GM12878 (cell line): ENCODE measurements at regions not wholly inside any gene's neighbourhood (a gene's known extent, or its start where the extent isn't known, plus 50 kb on each side); places are given as distances from the start of the nearest gene placed in this dataset.

ENCODE experiments used
- ATAC-seq: fragments of 200-7000 bp; cut with Tn5 transposase; 3 replicates; pipeline ENCODE4 v1.9.1; 2020; ENCODE audit warnings: mild to moderate bottlenecking, moderate library complexity
- BruUV-seq: library from RNA; stranded (reverse); fragments of 400-500 nt; replicated peaks from 2 replicates; lab custom pipeline; 2021; lab: Mats Ljungman, UMichigan
- CTCF ChIA-PET: fragments of 300-600 bp; sonication (Branson Sonifier 250); formaldehyde crosslinking; extraction: SDS; loops from one replicate; lab custom pipeline; 2021; ENCODE audit warnings: inconsistent platforms; lab: Yijun Ruan, JAX
- POLR2A ChIA-PET: fragments of 350-600 bp; formaldehyde crosslinking; extraction: SDS; loops from one replicate; lab custom pipeline; 2021; ENCODE audit warnings: inconsistent platforms; lab: Charles Lee
- RAD21 ChIA-PET: fragments of 300-600 bp; sonication (Branson Sonifier 250); formaldehyde crosslinking; loops from one replicate; lab custom pipeline; 2023; ENCODE audit warnings: antibody characterized with exemption; ENCODE audit not compliant: unreplicated experiment; lab: Charles Lee
- SMC1A ChIA-PET: fragments of 300-600 bp; sonication (Branson Sonifier 250); formaldehyde crosslinking; loops from one replicate; lab custom pipeline; 2023; ENCODE audit not compliant: unreplicated experiment, uncharacterized antibody; lab: Charles Lee
- DNase-seq: peaks from one replicate; pipeline ENCODE4 v3.0.0-alpha.2; 2011; ENCODE audit warnings: low read depth, low spot score
- FAIRE-seq: peaks from 3 replicates; lab custom pipeline; 2011; peaks lifted over from hg19 to GRCh38; lab: Jason Lieb, UNC
- H2AFZ ChIP-seq: 2 replicates; pipeline ENCODE4 v1.6.0; 2011; ENCODE audit warnings: low read depth, low read length, control low read depth; ENCODE audit not compliant: control insufficient read depth
- H3K27ac ChIP-seq: 2 replicates; pipeline ENCODE4 v1.5.1; 2011; ENCODE audit warnings: control low read depth; ENCODE audit not compliant: control insufficient read depth, insufficient read depth
- H3K27me3 ChIP-seq, 2 experiments: replicated peaks in 1 of 2; 2 replicates each; pipeline versions ENCODE4 v1.6.0 to v1.6.1; 2011; ENCODE audit warnings: low read length in 1 of 2; ENCODE audit not compliant: control insufficient read depth in 2 of 2, insufficient read depth in 2 of 2
- H3K36me3 ChIP-seq, 2 experiments: 2 replicates each; pipeline ENCODE4 v1.5.1; 2011; ENCODE audit warnings: low read length in 1 of 2; ENCODE audit not compliant: control insufficient read depth in 2 of 2, insufficient read depth in 2 of 2
- H3K4me1 ChIP-seq: 2 replicates; pipeline ENCODE4 v1.6.1; 2011; ENCODE audit warnings: mild to moderate bottlenecking, low read length, moderate library complexity, mixed read lengths; ENCODE audit not compliant: control insufficient read depth, insufficient read depth
- H3K4me2 ChIP-seq: 2 replicates; pipeline ENCODE4 v1.6.0; 2011; ENCODE audit warnings: control low read depth; ENCODE audit not compliant: control insufficient read depth, insufficient read depth
- H3K4me3 ChIP-seq: fragments of 200-600 bp; sonication (generic); 2 replicates; pipeline ENCODE4 v1.5.1; 2016
- H3K79me2 ChIP-seq: 2 replicates; pipeline ENCODE4 v1.6.0; 2011; ENCODE audit warnings: low read length; ENCODE audit not compliant: control insufficient read depth, insufficient read depth
- H3K9ac ChIP-seq: 2 replicates; pipeline ENCODE4 v1.8.0; 2011; ENCODE audit warnings: low read length, control low read depth, mixed read lengths; ENCODE audit not compliant: control insufficient read depth, insufficient read depth
- H3K9me3 ChIP-seq: replicated peaks from 3 replicates; pipeline ENCODE4 v1.5.1; 2011; ENCODE audit warnings: mild to moderate bottlenecking, low read length; ENCODE audit not compliant: control insufficient read depth, insufficient read depth
- H4K20me1 ChIP-seq: 2 replicates; pipeline ENCODE4 v1.6.0; 2011; ENCODE audit not compliant: control insufficient read depth, insufficient read depth
- CBX3 ChIP-seq: fragments of 200-600 bp; sonication (generic); IDR thresholded peaks from 2 replicates; pipeline ENCODE4 v1.6.1; 2016; ENCODE audit warnings: low read depth, borderline replicate concordance
- CHD1 ChIP-seq: IDR thresholded peaks from 2 replicates; pipeline ENCODE4 v1.6.1; 2012; ENCODE audit warnings: low read depth, low read length, improper control_type of control experiment
- EP300 ChIP-seq, 2 experiments: fragments of 150-350 bp in 1 of 2; IDR thresholded peaks; 2 replicates each; pipeline ENCODE4 v1.6.1; 2011 to 2012; ENCODE audit warnings: low read depth in 2 of 2, low read length in 2 of 2, borderline replicate concordance in 1 of 2, improper control_type of control experiment in 1 of 2, inconsistent platforms in 1 of 2; ENCODE audit not compliant: control insufficient read depth in 1 of 2
- HSF1 ChIP-seq: fragments of 150-350 bp; IDR thresholded peaks from 2 replicates; pipeline ENCODE4 v1.6.1; 2014; ENCODE audit warnings: mild to moderate bottlenecking, low read depth, low read length
- IKZF1 ChIP-seq: fragments of 450-650 bp; conservative IDR thresholded peaks from 2 replicates; pipeline ENCODE4 v1.6.1; 2017; ENCODE audit warnings: antibody characterized with exemption, mild to moderate bottlenecking
- IKZF2 ChIP-seq, 2 experiments: fragments of 450-650 bp; IDR thresholded peaks; 2 replicates each; pipeline ENCODE4 v1.6.1; 2017; ENCODE audit warnings: mild to moderate bottlenecking in 2 of 2, moderate library complexity in 2 of 2
- IRF5 ChIP-seq: fragments of 450-650 bp; IDR thresholded peaks from 2 replicates; pipeline ENCODE4 v1.6.1; 2017; ENCODE audit warnings: borderline replicate concordance
- JUNB ChIP-seq: IDR thresholded peaks from 2 replicates; pipeline ENCODE4 v1.6.1; 2016; ENCODE audit warnings: antibody characterized with exemption, mild to moderate bottlenecking
- KAT2A ChIP-seq: conservative IDR thresholded peaks from 2 replicates; pipeline ENCODE4 v1.6.1; 2011; ENCODE audit warnings: low read depth, low read length; ENCODE audit not compliant: control insufficient read depth
- MTA2 ChIP-seq: fragments of 450-650 bp; IDR thresholded peaks from 2 replicates; pipeline ENCODE4 v1.6.1; 2016; ENCODE audit warnings: low read depth, mild to moderate bottlenecking, moderate library complexity
- NFYB ChIP-seq: IDR thresholded peaks from 2 replicates; pipeline ENCODE4 v1.6.1; 2011; ENCODE audit warnings: low read depth, mild to moderate bottlenecking, low read length, improper control_type of control experiment, moderate library complexity; ENCODE audit not compliant: insufficient read depth
- PBX3 ChIP-seq: IDR thresholded peaks from 2 replicates; pipeline ENCODE4 v1.6.1; 2011; ENCODE audit warnings: mild to moderate bottlenecking, low read depth, low read length, moderate library complexity; ENCODE audit not compliant: insufficient replicate concordance
- RELB ChIP-seq: fragments of 450-650 bp; IDR thresholded peaks from 2 replicates; pipeline ENCODE4 v1.6.1; 2017; ENCODE audit warnings: low read depth, mild to moderate bottlenecking, moderate library complexity
- RUNX3 ChIP-seq: IDR thresholded peaks from 2 replicates; pipeline ENCODE4 v1.6.1; 2012; ENCODE audit warnings: low read length, inconsistent platforms
- SRF ChIP-seq, 2 experiments: IDR thresholded peaks; 2 replicates each; pipeline ENCODE4 v1.6.1; 2011; ENCODE audit warnings: low read depth in 2 of 2, low read length in 2 of 2, mild to moderate bottlenecking in 1 of 2, moderate library complexity in 1 of 2
- SUPT20H ChIP-seq: IDR thresholded peaks from 2 replicates; pipeline ENCODE4 v1.6.1; 2011; ENCODE audit warnings: low read depth, mild to moderate bottlenecking, low read length, moderate library complexity, borderline replicate concordance; ENCODE audit not compliant: control insufficient read depth
- WGBS: methylation state at CpG from one replicate; pipeline ENCODE4 v1.1.6; 2016; ENCODE audit warnings: low lambda C conversion rate; ENCODE audit not compliant: insufficient replicate concordance, insufficient coverage; ENCODE audit errors: missing lambda C conversion rate; 5-methylcytosine and 5-hydroxymethylcytosine counted together
- in situ Hi-C: fragments of 300-500 bp; cut with MboI; formaldehyde crosslinking; loops from 9 replicates; pipeline ENCODE4 v1.14.3; 2018; ENCODE audit warnings: mixed read lengths
- intact Hi-C: fragments of 100-400 bp; cut with micrococcal nuclease; formaldehyde crosslinking; loops from one replicate; pipeline ENCODE4 v1.14.2; 2022; ENCODE audit not compliant: unreplicated experiment

GRCh38 chr4:171517883-171518282 lies 295.3 kb upstream of the GALNTL6 start (continued):
- TF ChIP-seq KAT2A (no peak), EP300 (IDR thresholded peaks at IDR 0.05; ENCODE audit: borderline replicate concordance in 1 of 2, control insufficient read depth in 1 of 2, low read depth in 2 of 2, low read length in 2 of 2) (no peak), PBX3 (no peak), SUPT20H (no peak), NFYB (no peak), SRF (IDR thresholded peaks at IDR 0.05; ENCODE audit: low read depth in 2 of 2, low read length in 2 of 2) (no peak)

- FAIRE-seq (no peak), DNase-seq (no peak), ATAC-seq (peak; percentile 41; the same call in 2 of the 3 replicates)
- CTCF ChIA-PET = no interaction called here
- TF ChIP-seq RELB = peak; percentile 73
- peak; percentile 77 for TF ChIP-seq MTA2
- TF ChIP-seq IKZF1 = peak; percentile 65
- no peak for TF ChIP-seq IRF5
- TF ChIP-seq RUNX3 = no peak
- TF ChIP-seq JUNB = 0 out of 2 replicates have a peak, but pooled peaks have one; percentile 37
- TF ChIP-seq CHD1 = no peak
- no peak for TF ChIP-seq CBX3
- TF ChIP-seq IKZF2 (IDR thresholded peaks at IDR 0.05) = peak; percentile 78 to 79
- TF ChIP-seq HSF1 = no peak
- POLR2A ChIA-PET = interaction anchor here (0.7 kb wide), 1 partner anchor 401 kb away, joined by 6 read pairs; no protein-coding TSS in a partner anchor
- SMC1A ChIA-PET = interaction anchor here (0.8 kb wide), 1 partner anchor 10 kb away, joined by 3 read pairs; no protein-coding TSS in a partner anchor
- 0% methylated on average over 3 of the region's 3 CpGs for WGBS
- in situ Hi-C loops = no loop called here
- Histone ChIP-seq H3K79me2 (no peaks in the 10 kb centered on the region), H3K9me3 (no peaks in the 10 kb centered on the region), H3K4me1 (no peaks in the 10 kb centered on the region), H3K4me3 (no peak overlapping the region), H3K36me3 (no peaks in the 10 kb centered on the region), H2AFZ (no peak overlapping the region), H3K4me2 (no peak overlapping the region), H3K27ac (no peak overlapping the region), H3K9ac (no peak overlapping the region), H4K20me1 (no peaks in the 10 kb centered on the region), H3K27me3 (no peaks in the 10 kb centered on the region)
- intact Hi-C loops = loop anchor here (5.0 kb wide), 1 partner anchor 121 kb away; no protein-coding TSS in a partner anchor
- BruUV-seq = no TSS peak
- RAD21 ChIA-PET = interaction anchor here (1.2 kb wide), 1 partner anchor 41 kb away, joined by 4 read pairs; no protein-coding TSS in a partner anchor
Measured at GRCh38 chr4:171516694-171517093, 296.5 kb upstream of the GALNTL6 start.
